Upper lobe of left lung (tissue), 6 donors: ENCODE measurements at regions not wholly inside any gene's neighbourhood (a gene's known extent, or its start where the extent isn't known, plus 50 kb on each side); places are given as distances from the start of the nearest gene placed in this dataset.

ENCODE experiments used
- ATAC-seq, 2 donors: fragments of 200-7000 bp; cut with Tn5 transposase; one replicate each; pipeline ENCODE4 v1.9.1; 2022; ENCODE audit warnings: mild to moderate bottlenecking in 2 of 2, moderate library complexity in 2 of 2; ENCODE audit not compliant: low FRiP score in 2 of 2
- DNase-seq, 2 donors: peaks; one replicate each; pipeline ENCODE4 v3.0.0-alpha.2; 2019 to 2020
- H3K27ac ChIP-seq, 4 donors: fragments of 200-600 bp; sonication (generic); one replicate each; pipeline ENCODE4 v1.5.1; 2016 to 2019
- H3K27me3 ChIP-seq, 4 donors: fragments of 200-600 bp; sonication (generic); one replicate each; pipeline ENCODE4 v1.5.1; 2017 to 2019
- H3K36me3 ChIP-seq, 4 donors: fragments of 200-600 bp; sonication (generic); one replicate each; pipeline ENCODE4 v1.5.1; 2016 to 2019
- H3K4me1 ChIP-seq, 4 donors: fragments of 200-600 bp; sonication (generic); one replicate each; pipeline ENCODE4 v1.5.1; 2018 to 2019
- H3K4me3 ChIP-seq, 4 donors: fragments of 200-600 bp; sonication (generic); one replicate each; pipeline ENCODE4 v1.5.1; 2017 to 2019; ENCODE audit warnings: mild to moderate bottlenecking in 2 of 4, moderate library complexity in 1 of 4
- H3K9me3 ChIP-seq, 4 donors: fragments of 200-600 bp; sonication (generic); one replicate each; pipeline ENCODE4 v1.5.1; 2018 to 2019
- EP300 ChIP-seq, 4 donors: sonication (generic); formaldehyde crosslinking; IDR thresholded peaks; one replicate each; pipeline ENCODE4 v1.5.1; 2017; ENCODE audit warnings: antibody characterized with exemption in 4 of 4, control low read depth in 2 of 4
- POLR2A ChIP-seq, 4 donors: fragments of 450-650 bp; IDR thresholded peaks; one replicate each; pipeline ENCODE4 v1.5.1; 2016 to 2017; ENCODE audit warnings: antibody characterized with exemption in 4 of 4, mild to moderate bottlenecking in 2 of 4
- POLR2AphosphoS5 ChIP-seq, 2 donors: sonication (generic); formaldehyde crosslinking; IDR thresholded peaks; one replicate each; pipeline ENCODE4 v1.5.1; 2017; ENCODE audit warnings: antibody characterized with exemption in 2 of 2
- WGBS, 2 donors: methylation state at CpG; one replicate each; pipeline ENCODE4 v1.1.5; 2017 to 2018; 5-methylcytosine and 5-hydroxymethylcytosine counted together
- TF ChIP-seq, protein P1 (sequence below), 6 experiments: fragments of 450-650 bp in 4 of 6; fragments of 200-600 bp in 2 of 6; sonication (generic) in 2 of 6; IDR thresholded peaks; one replicate each; pipeline ENCODE4 v1.5.1; 2016 to 2019; ENCODE audit warnings: antibody characterized with exemption in 6 of 6
- donor health status: DM: no; HTN: no; CAD: no; lungs with moderate emphysema.
- donor health status: DM: no; HTN: yes; CAD: no; lungs with severe emphysema.

DNA sequence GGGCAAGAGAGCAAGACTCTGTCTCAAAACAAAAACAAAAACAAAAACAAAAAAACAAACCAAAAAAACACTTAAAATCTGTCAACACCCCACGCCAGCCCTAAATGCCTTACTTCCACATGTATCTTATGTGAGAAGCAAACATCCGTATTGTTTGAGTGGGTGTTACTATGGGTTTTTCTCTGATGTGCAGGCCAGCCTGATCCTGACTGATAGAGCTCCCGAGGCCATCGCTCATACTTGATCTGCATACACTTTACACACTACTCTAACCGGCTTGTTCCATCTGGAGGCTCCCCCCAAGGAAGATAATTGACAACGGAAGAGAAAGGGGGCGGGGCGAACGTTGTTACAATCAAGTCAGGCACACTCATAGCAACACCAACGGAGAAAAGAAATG lies 237.4 kb downstream of the TBL1XR1 start:
- no peak for TF ChIP-seq POLR2AphosphoS5 (IDR thresholded peaks at IDR 0.05)
- TF ChIP-seq, protein P1, sequence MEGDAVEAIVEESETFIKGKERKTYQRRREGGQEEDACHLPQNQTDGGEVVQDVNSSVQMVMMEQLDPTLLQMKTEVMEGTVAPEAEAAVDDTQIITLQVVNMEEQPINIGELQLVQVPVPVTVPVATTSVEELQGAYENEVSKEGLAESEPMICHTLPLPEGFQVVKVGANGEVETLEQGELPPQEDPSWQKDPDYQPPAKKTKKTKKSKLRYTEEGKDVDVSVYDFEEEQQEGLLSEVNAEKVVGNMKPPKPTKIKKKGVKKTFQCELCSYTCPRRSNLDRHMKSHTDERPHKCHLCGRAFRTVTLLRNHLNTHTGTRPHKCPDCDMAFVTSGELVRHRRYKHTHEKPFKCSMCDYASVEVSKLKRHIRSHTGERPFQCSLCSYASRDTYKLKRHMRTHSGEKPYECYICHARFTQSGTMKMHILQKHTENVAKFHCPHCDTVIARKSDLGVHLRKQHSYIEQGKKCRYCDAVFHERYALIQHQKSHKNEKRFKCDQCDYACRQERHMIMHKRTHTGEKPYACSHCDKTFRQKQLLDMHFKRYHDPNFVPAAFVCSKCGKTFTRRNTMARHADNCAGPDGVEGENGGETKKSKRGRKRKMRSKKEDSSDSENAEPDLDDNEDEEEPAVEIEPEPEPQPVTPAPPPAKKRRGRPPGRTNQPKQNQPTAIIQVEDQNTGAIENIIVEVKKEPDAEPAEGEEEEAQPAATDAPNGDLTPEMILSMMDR (IDR thresholded peaks at IDR 0.05), result no peak
- no peak for TF ChIP-seq EP300 (IDR thresholded peaks at IDR 0.05)
- TF ChIP-seq POLR2A (IDR thresholded peaks at IDR 0.05), result no peak
- H3K4me3 ChIP-seq, result no peak overlapping the region
- H3K27ac ChIP-seq, result no peak overlapping the region
- no peak for DNase-seq
- no peak for ATAC-seq
- no peaks in the 10 kb centered on the region for H3K9me3 ChIP-seq
- H3K27me3 ChIP-seq, result no peaks in the 10 kb centered on the region
- H3K36me3 ChIP-seq, result no peaks in the 10 kb centered on the region
- 88 to 90% methylated on average over 10 of the region's 10 CpGs for WGBS, 2 donors
- H3K4me1 ChIP-seq, result no peaks in the 10 kb centered on the region

DNA sequence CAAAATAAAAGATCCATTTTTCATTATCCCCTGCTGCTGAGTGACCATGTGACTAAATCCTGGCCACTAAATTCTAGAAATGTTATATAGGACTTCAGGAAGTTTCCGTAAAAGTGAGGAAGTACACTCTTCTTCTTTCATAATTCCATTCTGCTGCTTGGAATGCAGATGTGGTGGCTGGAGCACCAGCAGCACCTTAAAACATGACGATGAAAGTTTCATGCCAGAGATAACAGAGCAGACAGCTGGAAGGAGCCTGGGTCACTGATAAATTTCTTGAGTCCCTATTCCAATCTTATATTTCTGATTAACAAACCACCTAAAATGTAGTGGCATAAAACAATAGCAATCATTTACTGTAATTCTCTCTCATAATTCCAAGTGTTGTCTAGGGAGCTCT lies 238.7 kb downstream of the TBL1XR1 start:
- TF ChIP-seq POLR2A (IDR thresholded peaks at IDR 0.05) (no peak), POLR2AphosphoS5 (IDR thresholded peaks at IDR 0.05) (no peak), EP300 (IDR thresholded peaks at IDR 0.05) (no peak)
- TF ChIP-seq, protein P1 (IDR thresholded peaks at IDR 0.05), result no peak
- ATAC-seq (no peak), DNase-seq (no peak)
- no peak overlapping the region for H3K4me3 ChIP-seq
- peaks cover 0 to 4% (median 2%) of the 10 kb centered on the region in 4 donors for H3K4me1 ChIP-seq
- no peak overlapping the region for H3K27ac ChIP-seq
- H3K9me3 ChIP-seq, result no peaks in the 10 kb centered on the region
- no peaks in the 10 kb centered on the region for H3K36me3 ChIP-seq
- 86 to 88% methylated on average over 2 of the region's 2 CpGs for WGBS, 2 donors
- H3K27me3 ChIP-seq, result no peaks in the 10 kb centered on the region

DNA sequence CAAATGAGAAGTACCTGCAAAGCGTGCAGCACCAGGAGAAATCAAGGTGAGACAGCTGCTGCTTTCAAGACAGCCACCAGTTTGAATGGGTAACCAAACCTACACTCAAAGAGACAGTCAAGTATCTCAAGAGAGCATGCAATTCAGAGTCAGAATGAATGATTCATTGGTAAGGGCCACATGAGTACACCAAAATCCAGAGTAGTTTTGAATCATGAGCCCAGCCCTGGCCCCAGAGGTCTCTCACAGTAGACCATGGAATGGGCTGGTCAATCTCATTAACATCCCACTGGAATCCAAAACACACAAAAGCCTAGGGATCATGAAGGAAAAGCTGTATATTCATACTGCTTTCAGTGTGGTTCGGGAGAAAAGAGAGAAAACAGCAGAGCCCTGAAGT lies 242.8 kb downstream of the TBL1XR1 start:
- ATAC-seq (no peak), DNase-seq (no peak)
- no peaks in the 10 kb centered on the region for H3K27me3 ChIP-seq
- no peak overlapping the region for H3K27ac ChIP-seq
- TF ChIP-seq POLR2AphosphoS5 (IDR thresholded peaks at IDR 0.05) (no peak), POLR2A (IDR thresholded peaks at IDR 0.05) (no peak), EP300 (IDR thresholded peaks at IDR 0.05) (no peak)
- TF ChIP-seq, protein P1 (IDR thresholded peaks at IDR 0.05), result no peak
- no peak overlapping the region for H3K4me3 ChIP-seq
- H3K36me3 ChIP-seq, result no peaks in the 10 kb centered on the region
- peaks cover 0 to 6% (median 2%) of the 10 kb centered on the region in 4 donors for H3K4me1 ChIP-seq
- no peaks in the 10 kb centered on the region for H3K9me3 ChIP-seq
- WGBS, 2 donors, result 94% methylated on average over 2 of the region's 2 CpGs

DNA sequence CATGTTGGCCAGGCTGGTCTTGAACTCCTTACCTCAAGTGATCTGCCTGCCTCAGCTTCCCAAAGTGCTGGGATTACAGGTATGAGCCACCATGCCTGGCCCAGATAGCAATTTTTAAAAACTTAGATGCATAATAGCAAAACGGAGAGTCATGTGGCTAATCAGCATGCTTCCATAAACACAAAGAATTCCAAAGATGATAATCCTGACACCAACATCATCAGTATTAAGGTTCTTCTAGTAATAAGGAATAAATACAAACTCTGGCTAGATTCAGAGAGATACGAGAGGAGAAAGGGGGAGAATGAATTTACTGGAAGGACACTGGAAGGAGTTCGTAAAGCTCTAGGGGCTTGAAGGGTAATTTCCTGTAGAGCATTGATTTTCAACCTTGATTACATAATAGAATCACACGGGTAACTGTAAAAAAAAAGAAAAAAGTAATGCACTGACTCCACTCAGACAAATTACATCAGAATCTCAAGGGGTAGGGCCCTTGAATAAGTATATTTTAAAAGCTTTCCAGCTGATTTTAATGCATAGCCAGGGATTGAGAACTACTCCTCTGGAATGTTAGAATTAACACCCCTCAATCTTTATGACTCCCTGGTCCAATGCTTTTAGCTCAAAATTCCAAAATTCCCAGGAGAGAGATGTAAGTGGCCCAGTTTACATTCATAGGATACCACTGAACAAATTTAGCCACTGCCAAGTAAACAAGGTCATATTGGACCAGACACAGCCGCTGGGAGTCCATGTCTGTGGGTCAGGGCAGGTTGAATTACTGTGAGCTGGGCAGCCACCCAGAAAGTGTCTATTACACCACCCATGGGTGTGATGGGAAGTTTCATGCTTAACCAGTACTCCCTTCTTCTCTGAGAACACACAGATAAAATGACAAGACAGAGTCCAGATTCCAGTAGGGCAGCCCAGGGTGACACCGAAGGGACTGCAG lies 243.9 kb downstream of the TBL1XR1 start:
- H3K36me3 ChIP-seq, result no peaks in the 10 kb centered on the region
- peak in 1 of 2 donors; percentile 89 for ATAC-seq
- no peaks in the 10 kb centered on the region for H3K9me3 ChIP-seq
- no peak overlapping the region for H3K4me3 ChIP-seq
- no peak for DNase-seq
- no peak overlapping the region for H3K27ac ChIP-seq
- peaks cover 0 to 6% (median 2%) of the 10 kb centered on the region in 4 donors for H3K4me1 ChIP-seq
- no peaks in the 10 kb centered on the region for H3K27me3 ChIP-seq
- TF ChIP-seq, protein P1 (IDR thresholded peaks at IDR 0.05), result no peak
- TF ChIP-seq POLR2A (IDR thresholded peaks at IDR 0.05), result no peak
- TF ChIP-seq EP300 (IDR thresholded peaks at IDR 0.05), result no peak
- TF ChIP-seq POLR2AphosphoS5 (IDR thresholded peaks at IDR 0.05), result no peak
- WGBS, 2 donors, result 46 to 48% methylated on average over 6 of the region's 6 CpGs
